ENCODE measurements at regions not wholly inside any gene's neighbourhood (a gene's known extent, or its start where the extent isn't known, plus 50 kb on each side); places are given as distances from the start of the nearest gene placed in this dataset.

- POLR2A ChIA-PET (ENCODE audit: low non-redundant PET) = no interaction called here
- no peak for DNase-seq (ENCODE audit: low spot score)
Measured at GRCh38 chr15:77720173-77720572, 87.5 kb upstream of the LINGO1 start.

GRCh38 chr15:77719450-77719849, 86.7 kb upstream of the LINGO1 start:
- CTCF ChIA-PET = no interaction called here
- no peak for TF ChIP-seq CTCF (conservative IDR thresholded peaks at IDR 0.05; ENCODE audit: low read depth)
- POLR2A ChIA-PET (ENCODE audit: low non-redundant PET) = no interaction called here

More at GRCh38 chr15:77720173-77720572, 87.5 kb upstream of the LINGO1 start:
- CTCF ChIA-PET = no interaction called here
- no peak overlapping the region for H3K27ac ChIP-seq
- TF ChIP-seq CTCF (conservative IDR thresholded peaks at IDR 0.05; ENCODE audit: low read depth) = no peak

GRCh38 chr15:77717333-77717990, 84.8 kb upstream of the LINGO1 start:
- POLR2A ChIA-PET (ENCODE audit: low non-redundant PET) = no interaction called here
- no peak for DNase-seq (ENCODE audit: low spot score)

More at GRCh38 chr15:77719450-77719849, 86.7 kb upstream of the LINGO1 start:
- no peak for DNase-seq (ENCODE audit: low spot score)
- no peak overlapping the region for H3K27ac ChIP-seq

GRCh38 chr15:77716632-77717332, 84.1 kb upstream of the LINGO1 start:
- no peak for DNase-seq (ENCODE audit: low spot score)
- CTCF ChIA-PET = no interaction called here
- no peak for TF ChIP-seq CTCF (conservative IDR thresholded peaks at IDR 0.05; ENCODE audit: low read depth)
- H3K27ac ChIP-seq = no peak overlapping the region
- POLR2A ChIA-PET (ENCODE audit: low non-redundant PET) = no interaction called here

More at GRCh38 chr15:77717333-77717990, 84.8 kb upstream of the LINGO1 start:
- TF ChIP-seq CTCF (conservative IDR thresholded peaks at IDR 0.05; ENCODE audit: low read depth) = no peak
- CTCF ChIA-PET = interaction anchor here (1.6 kb wide), 1 partner anchor 67 kb away, joined by 7 read pairs; no protein-coding TSS in a partner anchor
- no peak overlapping the region for H3K27ac ChIP-seq

GRCh38 chr15:77715860-77716259, 83.1 kb upstream of the LINGO1 start:
- ChIA-PET POLR2A (ENCODE audit: low non-redundant PET) (no interaction called here), CTCF (no interaction called here)
- H3K27ac ChIP-seq = no peak overlapping the region
- no peak for DNase-seq (ENCODE audit: low spot score)
- TF ChIP-seq CTCF (conservative IDR thresholded peaks at IDR 0.05; ENCODE audit: low read depth) = no peak

GRCh38 chr15:77715051-77715450, 82.3 kb upstream of the LINGO1 start:
- POLR2A ChIA-PET (ENCODE audit: low non-redundant PET) = no interaction called here
- CTCF ChIA-PET = no interaction called here

More at GRCh38 chr15:77715051-77715450, 82.3 kb upstream of the LINGO1 start:
- TF ChIP-seq CTCF (conservative IDR thresholded peaks at IDR 0.05; ENCODE audit: low read depth) = no peak
- no peak for DNase-seq (ENCODE audit: low spot score)
- H3K27ac ChIP-seq = no peak overlapping the region

All from RWPE1 (cell line).